ENCODE measurements at regions not wholly inside any gene's neighbourhood (a gene's known extent, or its start where the extent isn't known, plus 50 kb on each side); places are given as distances from the start of the nearest gene placed in this dataset.

DNA sequence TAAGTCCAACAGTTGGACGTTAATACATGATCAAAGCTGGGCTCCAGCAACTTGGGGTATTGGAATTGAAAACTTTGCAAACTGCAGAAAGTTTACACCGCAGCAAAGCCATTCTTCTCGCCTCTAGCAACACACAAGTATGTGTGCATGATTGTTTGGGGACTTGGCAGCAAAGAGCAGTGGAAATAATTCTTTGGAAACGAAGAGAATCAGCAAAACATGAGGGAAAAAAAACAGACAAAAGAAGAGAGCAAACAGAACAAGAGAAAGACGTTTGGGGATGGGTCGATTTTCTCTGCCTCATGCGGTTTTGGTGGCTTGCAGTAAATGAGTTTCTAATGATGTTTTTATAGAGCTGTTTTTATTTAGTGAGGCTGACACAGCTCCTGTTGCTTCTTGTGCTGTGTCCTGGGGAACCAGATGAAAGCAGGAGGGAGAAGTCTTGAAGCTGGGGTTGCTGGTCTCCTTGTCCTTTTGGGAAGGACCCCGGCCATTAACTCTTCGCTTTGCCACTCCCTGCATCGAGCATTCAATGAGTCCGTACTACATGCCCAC, 502.9 kb downstream of the GRIN2A start:
- TF ChIP-seq, protein P1, sequence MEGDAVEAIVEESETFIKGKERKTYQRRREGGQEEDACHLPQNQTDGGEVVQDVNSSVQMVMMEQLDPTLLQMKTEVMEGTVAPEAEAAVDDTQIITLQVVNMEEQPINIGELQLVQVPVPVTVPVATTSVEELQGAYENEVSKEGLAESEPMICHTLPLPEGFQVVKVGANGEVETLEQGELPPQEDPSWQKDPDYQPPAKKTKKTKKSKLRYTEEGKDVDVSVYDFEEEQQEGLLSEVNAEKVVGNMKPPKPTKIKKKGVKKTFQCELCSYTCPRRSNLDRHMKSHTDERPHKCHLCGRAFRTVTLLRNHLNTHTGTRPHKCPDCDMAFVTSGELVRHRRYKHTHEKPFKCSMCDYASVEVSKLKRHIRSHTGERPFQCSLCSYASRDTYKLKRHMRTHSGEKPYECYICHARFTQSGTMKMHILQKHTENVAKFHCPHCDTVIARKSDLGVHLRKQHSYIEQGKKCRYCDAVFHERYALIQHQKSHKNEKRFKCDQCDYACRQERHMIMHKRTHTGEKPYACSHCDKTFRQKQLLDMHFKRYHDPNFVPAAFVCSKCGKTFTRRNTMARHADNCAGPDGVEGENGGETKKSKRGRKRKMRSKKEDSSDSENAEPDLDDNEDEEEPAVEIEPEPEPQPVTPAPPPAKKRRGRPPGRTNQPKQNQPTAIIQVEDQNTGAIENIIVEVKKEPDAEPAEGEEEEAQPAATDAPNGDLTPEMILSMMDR (IDR thresholded peaks at IDR 0.05; ENCODE audit: borderline replicate concordance, extremely low read depth, low read length, poor library complexity, severe bottlenecking), result no peak
- no peak for TF ChIP-seq EZH2 (IDR thresholded peaks at IDR 0.05; ENCODE audit: borderline replicate concordance, low read depth, low read length, severe bottlenecking)

Measured in DND-41 (cell line).